ENCODE measurements at regions not wholly inside any gene's neighbourhood (a gene's known extent, or its start where the extent isn't known, plus 50 kb on each side); places are given as distances from the start of the nearest gene placed in this dataset.
"Not testable (repeated sequence)": the region's sequence is repeated elsewhere in the genome, so short reads cannot be mapped to it uniquely, and the experiment has no call there.

DNA sequence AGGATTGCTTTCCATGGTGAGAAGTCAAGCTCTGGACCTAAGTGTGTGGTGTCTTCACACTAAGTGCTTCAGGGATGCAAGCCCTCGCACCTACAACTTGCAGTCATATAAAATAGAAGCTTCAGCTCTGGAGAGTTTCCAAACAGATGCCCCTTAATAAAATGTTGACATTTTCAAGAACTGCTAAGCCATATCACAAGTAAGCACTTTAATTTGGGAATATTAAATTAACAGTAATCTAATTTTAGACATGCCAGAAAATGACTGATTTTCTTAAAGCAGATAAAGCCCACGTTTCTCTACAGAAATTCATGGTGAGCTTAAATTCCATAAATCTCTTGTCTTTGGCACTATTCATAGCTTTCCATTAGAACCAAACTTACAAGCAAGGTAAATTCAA lies 600.1 kb upstream of the FLRT2 start:
- FAIRE-seq (no peak), DNase-seq (no peak)
- Histone ChIP-seq H3K9ac (ENCODE audit: low read length in 3 of 3) (no peak overlapping the region), H3K4me1 (ENCODE audit: control insufficient read depth in 2 of 3, insufficient read depth in 2 of 3, low read depth in 1 of 3, low read length in 3 of 3) (no peaks in the 10 kb centered on the region), H3K27me3 (ENCODE audit: control insufficient read depth, insufficient read depth, low read length) (no peaks in the 10 kb centered on the region), H3K27ac (ENCODE audit: low read depth in 2 of 2, low read length in 2 of 2) (no peak overlapping the region), H3K36me3 (ENCODE audit: control insufficient read depth in 2 of 3, insufficient read depth in 3 of 3, low read length in 3 of 3) (no peaks in the 10 kb centered on the region), H3K9me3 (ENCODE audit: control insufficient read depth in 2 of 3, insufficient read depth in 1 of 3, low read length in 3 of 3) (no peaks in the 10 kb centered on the region), H3K4me3 (ENCODE audit: low read length in 3 of 3) (no peak overlapping the region)
- intact Hi-C loops (cut with DNase I) = no loop called here
- TF ChIP-seq, protein P1, sequence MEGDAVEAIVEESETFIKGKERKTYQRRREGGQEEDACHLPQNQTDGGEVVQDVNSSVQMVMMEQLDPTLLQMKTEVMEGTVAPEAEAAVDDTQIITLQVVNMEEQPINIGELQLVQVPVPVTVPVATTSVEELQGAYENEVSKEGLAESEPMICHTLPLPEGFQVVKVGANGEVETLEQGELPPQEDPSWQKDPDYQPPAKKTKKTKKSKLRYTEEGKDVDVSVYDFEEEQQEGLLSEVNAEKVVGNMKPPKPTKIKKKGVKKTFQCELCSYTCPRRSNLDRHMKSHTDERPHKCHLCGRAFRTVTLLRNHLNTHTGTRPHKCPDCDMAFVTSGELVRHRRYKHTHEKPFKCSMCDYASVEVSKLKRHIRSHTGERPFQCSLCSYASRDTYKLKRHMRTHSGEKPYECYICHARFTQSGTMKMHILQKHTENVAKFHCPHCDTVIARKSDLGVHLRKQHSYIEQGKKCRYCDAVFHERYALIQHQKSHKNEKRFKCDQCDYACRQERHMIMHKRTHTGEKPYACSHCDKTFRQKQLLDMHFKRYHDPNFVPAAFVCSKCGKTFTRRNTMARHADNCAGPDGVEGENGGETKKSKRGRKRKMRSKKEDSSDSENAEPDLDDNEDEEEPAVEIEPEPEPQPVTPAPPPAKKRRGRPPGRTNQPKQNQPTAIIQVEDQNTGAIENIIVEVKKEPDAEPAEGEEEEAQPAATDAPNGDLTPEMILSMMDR (IDR thresholded peaks at IDR 0.05; ENCODE audit: borderline replicate concordance, extremely low read depth, insufficient read depth) = no peak

DNA sequence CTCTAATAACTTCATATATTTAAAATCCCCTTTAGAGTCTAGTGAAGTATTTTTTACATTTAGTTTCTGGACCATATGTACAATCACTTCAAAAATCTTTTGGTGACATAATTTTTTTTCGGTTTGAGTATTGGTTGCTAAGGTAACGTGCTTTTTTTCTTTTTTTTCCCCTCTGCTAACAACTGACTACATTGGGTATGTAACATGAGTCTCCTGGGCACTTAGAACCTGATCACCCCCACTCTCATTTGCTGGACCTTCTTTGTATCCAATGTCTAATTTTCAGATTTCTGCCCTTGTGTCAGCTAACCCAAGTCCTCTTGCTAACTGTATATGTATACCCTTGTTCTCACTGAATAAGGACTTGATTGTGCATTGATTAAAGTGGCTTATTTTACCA lies 592.9 kb upstream of the FLRT2 start:
- intact Hi-C loops (cut with DNase I) = no loop called here
- TF ChIP-seq, protein P1 (IDR thresholded peaks at IDR 0.05; ENCODE audit: borderline replicate concordance, extremely low read depth, insufficient read depth) = no peak
- no peaks in the 10 kb centered on the region for H3K27me3 ChIP-seq (ENCODE audit: control insufficient read depth, insufficient read depth, low read length)
- DNase-seq = no peak
- H3K27ac ChIP-seq (ENCODE audit: low read depth in 2 of 2, low read length in 2 of 2) = no peak overlapping the region
- no peak overlapping the region for H3K4me3 ChIP-seq (ENCODE audit: low read length in 3 of 3)
- no peaks in the 10 kb centered on the region for H3K9me3 ChIP-seq (ENCODE audit: control insufficient read depth in 2 of 3, insufficient read depth in 1 of 3, low read length in 3 of 3)
- no peak overlapping the region for H3K9ac ChIP-seq (ENCODE audit: low read length in 3 of 3)
- no peak for FAIRE-seq
- no peaks in the 10 kb centered on the region for H3K4me1 ChIP-seq (ENCODE audit: control insufficient read depth in 2 of 3, insufficient read depth in 2 of 3, low read depth in 1 of 3, low read length in 3 of 3)
- no peaks in the 10 kb centered on the region for H3K36me3 ChIP-seq (ENCODE audit: control insufficient read depth in 2 of 3, insufficient read depth in 3 of 3, low read length in 3 of 3)

DNA sequence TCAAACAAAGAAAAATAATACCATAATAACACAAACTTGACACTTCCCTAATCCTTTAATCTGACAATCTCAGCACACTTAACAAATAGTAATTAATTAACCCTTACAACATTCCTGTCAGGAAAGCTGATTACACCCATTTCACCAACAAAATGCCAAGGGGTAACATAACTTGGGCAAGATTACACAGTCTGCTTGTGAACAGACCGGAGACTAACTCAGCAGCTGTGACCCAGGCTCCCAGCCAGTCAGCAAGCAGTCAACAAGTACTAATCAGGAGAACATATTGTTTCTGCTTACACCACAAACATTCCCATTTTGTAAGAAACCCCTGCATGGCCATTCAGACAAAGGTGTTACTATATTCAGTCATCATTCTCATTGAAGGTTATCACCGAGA lies 592.5 kb upstream of the FLRT2 start:
- Histone ChIP-seq H3K9me3 (ENCODE audit: control insufficient read depth in 2 of 3, insufficient read depth in 1 of 3, low read length in 3 of 3) (no peaks in the 10 kb centered on the region), H3K4me3 (ENCODE audit: low read length in 3 of 3) (no peak overlapping the region), H3K36me3 (ENCODE audit: control insufficient read depth in 2 of 3, insufficient read depth in 3 of 3, low read length in 3 of 3) (no peaks in the 10 kb centered on the region), H3K27ac (ENCODE audit: low read depth in 2 of 2, low read length in 2 of 2) (no peak overlapping the region), H3K27me3 (ENCODE audit: control insufficient read depth, insufficient read depth, low read length) (no peaks in the 10 kb centered on the region), H3K4me1 (ENCODE audit: control insufficient read depth in 2 of 3, insufficient read depth in 2 of 3, low read depth in 1 of 3, low read length in 3 of 3) (no peaks in the 10 kb centered on the region), H3K9ac (ENCODE audit: low read length in 3 of 3) (no peak overlapping the region)
- TF ChIP-seq, protein P1 (IDR thresholded peaks at IDR 0.05; ENCODE audit: borderline replicate concordance, extremely low read depth, insufficient read depth) = no peak
- DNase-seq (no peak), FAIRE-seq (no peak)
- intact Hi-C loops (cut with DNase I) = no loop called here

DNA sequence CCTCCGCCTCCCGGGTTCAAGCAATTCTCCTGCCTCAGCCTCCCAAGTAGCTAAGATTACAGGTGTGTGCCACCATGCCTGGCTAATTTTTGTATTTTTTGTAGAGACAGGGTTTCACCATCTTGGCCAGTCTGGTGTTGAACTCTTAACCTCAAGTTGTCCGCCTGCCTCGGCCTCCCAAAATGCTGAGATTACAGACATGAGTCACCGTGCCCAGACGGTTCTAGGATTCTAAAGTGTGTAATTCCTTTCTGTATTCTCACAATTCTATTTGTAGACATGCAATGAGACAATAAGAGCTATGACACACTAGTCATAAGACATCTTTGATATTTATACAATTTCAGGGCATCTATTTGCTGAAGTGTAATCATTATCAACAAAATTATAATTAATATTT lies 585.0 kb upstream of the FLRT2 start:
- H3K4me3 ChIP-seq (ENCODE audit: low read length in 3 of 3); H3K9ac ChIP-seq (ENCODE audit: low read length in 3 of 3); H3K4me1 ChIP-seq (ENCODE audit: control insufficient read depth in 2 of 3, insufficient read depth in 2 of 3, low read depth in 1 of 3, low read length in 3 of 3); H3K27ac ChIP-seq (ENCODE audit: low read depth in 2 of 2, low read length in 2 of 2); H3K9me3 ChIP-seq (ENCODE audit: control insufficient read depth in 2 of 3, insufficient read depth in 1 of 3, low read length in 3 of 3); DNase-seq; H3K36me3 ChIP-seq (ENCODE audit: control insufficient read depth in 2 of 3, insufficient read depth in 3 of 3, low read length in 3 of 3); H3K27me3 ChIP-seq (ENCODE audit: control insufficient read depth, insufficient read depth, low read length); FAIRE-seq; intact Hi-C loops (cut with DNase I): not testable (repeated sequence)

Measured in kidney (tissue), 13 donors.